Activated T-cell treated with anti-CD3 and anti-CD28 coated beads, Interleukin-2, amount 50 U/mL, for 72 hours (primary cell): ENCODE measurements at regions not wholly inside any gene's neighbourhood (a gene's known extent, or its start where the extent isn't known, plus 50 kb on each side); places are given as distances from the start of the nearest gene placed in this dataset.

ENCODE experiments used
- ATAC-seq, 2 donors: fragments of 150-1000 bp; cut with Tn5 transposase; replicated peaks in 1 of 2; 2 replicates each; pipeline ENCODE4 v1.10.0; 2021; ENCODE audit warnings: moderate library complexity in 2 of 2, mild to moderate bottlenecking in 1 of 2
- DNase-seq, 2 donors: peaks; one replicate each; pipeline ENCODE4 v3.0.0; 2021 to 2022; ENCODE audit warnings: mixed read lengths in 1 of 2
- H3K27ac Mint-ChIP-seq: one replicate; pipeline ENCODE4 v1.8.0; 2022; ENCODE audit warnings: mild to moderate bottlenecking, moderate library complexity, mixed read lengths
- H3K27me3 Mint-ChIP-seq: one replicate; pipeline ENCODE4 v1.8.0; 2022; ENCODE audit warnings: low read depth, mixed read lengths
- H3K36me3 Mint-ChIP-seq, 2 donors: one replicate each; pipeline ENCODE4 v1.8.0; 2022; ENCODE audit warnings: mixed read lengths in 2 of 2, mild to moderate bottlenecking in 1 of 2; ENCODE audit not compliant: insufficient read depth in 2 of 2
- H3K4me1 Mint-ChIP-seq: one replicate; pipeline ENCODE4 v1.8.0; 2022; ENCODE audit warnings: low read depth, mixed read lengths
- H3K4me3 Mint-ChIP-seq, 2 donors: one replicate each; pipeline ENCODE4 v1.8.0; 2022; ENCODE audit warnings: mild to moderate bottlenecking in 2 of 2, mixed read lengths in 2 of 2, moderate library complexity in 2 of 2
- H3K9me3 Mint-ChIP-seq, 2 donors: one replicate each; pipeline ENCODE4 v1.8.0; 2022; ENCODE audit warnings: mixed read lengths in 2 of 2

GRCh38 chr2:4673025-4673489 lies 969.7 kb downstream of the DCDC2C start:
- no peaks in the 10 kb centered on the region for H3K27me3 Mint-ChIP-seq
- no peak for ATAC-seq
- H3K27ac Mint-ChIP-seq, result no peak overlapping the region
- H3K4me3 Mint-ChIP-seq, result peak overlapping the region in 1 of 2 donors; percentile 31
- H3K36me3 Mint-ChIP-seq, result peaks cover 0 to 1% of the 10 kb centered on the region in 2 donors
- H3K4me1 Mint-ChIP-seq, result no peaks in the 10 kb centered on the region
- DNase-seq, result no peak
- H3K9me3 Mint-ChIP-seq, result peaks cover 8 to 12% of the 10 kb centered on the region in 2 donors

DNA sequence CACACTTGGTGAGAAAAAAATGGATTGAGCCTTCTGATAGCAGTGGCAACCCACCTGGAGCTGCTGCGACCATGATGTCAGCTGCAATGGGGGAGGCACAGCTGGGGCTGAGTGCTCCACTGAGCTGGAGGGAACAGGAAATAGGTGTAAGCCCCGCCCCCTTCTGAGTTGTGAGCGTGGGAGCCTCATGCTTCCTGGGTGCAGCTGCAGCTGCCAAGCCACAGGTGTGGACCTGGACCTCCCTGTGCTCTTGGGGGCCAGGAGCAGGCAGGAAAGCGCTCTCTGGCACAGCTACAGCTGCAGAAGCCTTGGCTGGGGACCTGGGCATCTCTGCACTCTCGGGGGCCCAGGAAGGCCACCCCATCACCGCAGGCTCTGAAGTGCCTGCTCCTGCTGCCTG lies 970.6 kb downstream of the DCDC2C start:
- H3K4me1 Mint-ChIP-seq, result no peaks in the 10 kb centered on the region
- peaks cover 0 to 1% of the 10 kb centered on the region in 2 donors for H3K36me3 Mint-ChIP-seq
- no peak overlapping the region for H3K27ac Mint-ChIP-seq
- peak in 1 of 2 donors; percentile 6 for DNase-seq
- peaks cover 10% of the 10 kb centered on the region in 2 donors for H3K9me3 Mint-ChIP-seq
- no peak overlapping the region for H3K4me3 Mint-ChIP-seq
- no peak for ATAC-seq
- H3K27me3 Mint-ChIP-seq, result no peaks in the 10 kb centered on the region

DNA sequence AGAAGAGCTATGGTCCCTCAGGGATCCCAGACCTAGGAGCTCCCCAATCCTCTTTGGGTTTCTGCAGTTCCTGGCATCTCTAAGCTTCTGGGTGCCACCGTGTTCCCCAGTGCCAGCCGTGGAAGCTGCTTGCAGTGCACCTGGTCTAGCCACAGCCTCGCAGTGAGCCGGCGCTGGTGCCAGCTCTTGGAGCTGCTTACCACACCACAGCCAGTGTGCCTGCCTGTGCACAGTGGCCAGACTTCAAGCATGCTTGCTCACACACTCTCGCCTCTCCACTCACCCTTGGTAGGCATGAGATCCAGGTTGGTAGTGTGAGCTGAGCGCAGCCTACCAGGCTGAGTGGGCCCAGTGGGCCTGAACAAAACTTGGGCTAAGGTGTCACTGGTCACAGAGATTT lies 971.9 kb downstream of the DCDC2C start:
- Mint-ChIP-seq H3K4me1 (no peaks in the 10 kb centered on the region), H3K27ac (no peak overlapping the region), H3K9me3 (peaks cover 15 to 17% of the 10 kb centered on the region in 2 donors), H3K4me3 (no peak overlapping the region), H3K27me3 (no peaks in the 10 kb centered on the region), H3K36me3 (peaks cover 0 to 1% of the 10 kb centered on the region in 2 donors)
- DNase-seq (no peak), ATAC-seq (no peak)

DNA sequence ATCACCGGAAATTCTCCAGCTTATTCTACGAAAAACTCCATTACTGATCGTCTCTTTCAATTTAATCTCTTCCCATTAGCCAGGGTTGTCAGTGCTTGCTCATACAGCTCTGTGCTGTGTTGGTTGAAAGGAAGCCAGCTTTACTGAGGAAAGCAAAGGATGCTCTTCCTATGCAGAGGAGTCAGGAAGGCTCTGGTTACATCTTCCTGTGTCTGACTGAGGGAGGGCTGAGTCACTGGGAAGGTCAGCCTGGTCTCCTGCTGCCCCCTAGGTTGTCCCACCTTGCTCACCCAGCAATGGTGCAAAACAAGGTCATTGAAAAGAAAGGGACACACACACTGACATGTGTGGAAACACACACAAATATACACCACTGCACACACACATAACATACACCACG lies 975.6 kb downstream of the DCDC2C start:
- Mint-ChIP-seq H3K9me3 (peaks cover 8 to 9% of the 10 kb centered on the region in 2 donors), H3K27me3 (no peaks in the 10 kb centered on the region), H3K36me3 (no peaks in the 10 kb centered on the region), H3K4me1 (no peaks in the 10 kb centered on the region), H3K27ac (no peak overlapping the region), H3K4me3 (no peak overlapping the region)
- ATAC-seq (no peak), DNase-seq (no peak)

- Mint-ChIP-seq H3K9me3 (peaks cover 8 to 9% of the 10 kb centered on the region in 2 donors), H3K27ac (no peak overlapping the region), H3K27me3 (no peaks in the 10 kb centered on the region), H3K4me3 (no peak overlapping the region), H3K36me3 (no peaks in the 10 kb centered on the region), H3K4me1 (no peaks in the 10 kb centered on the region)
- ATAC-seq (no peak), DNase-seq (no peak)
These were observed 976.0 kb downstream of the DCDC2C start for GRCh38 chr2:4679391-4679790.

DNA sequence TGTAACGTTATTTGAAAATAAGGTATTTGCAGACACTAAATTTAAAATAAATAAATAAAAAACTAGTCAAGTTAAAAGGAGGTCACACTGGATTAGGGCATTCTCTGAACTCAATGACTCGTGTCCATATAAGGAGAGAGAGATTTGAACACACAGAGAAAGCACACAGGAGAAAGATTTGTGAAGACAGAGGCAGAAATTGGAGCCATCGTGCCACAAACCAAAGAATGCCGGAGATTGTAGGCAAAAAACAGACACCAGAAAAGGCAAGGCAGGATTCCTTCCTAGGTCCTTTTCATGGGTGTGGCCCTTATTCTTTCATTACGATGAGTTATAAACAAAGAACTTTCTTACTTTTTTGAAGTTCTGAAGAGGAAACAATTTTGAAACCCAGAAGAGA lies 981.5 kb downstream of the DCDC2C start:
- Mint-ChIP-seq H3K36me3 (no peaks in the 10 kb centered on the region), H3K27me3 (no peaks in the 10 kb centered on the region), H3K4me1 (no peaks in the 10 kb centered on the region), H3K4me3 (no peak overlapping the region), H3K27ac (no peak overlapping the region), H3K9me3 (peaks cover 2% of the 10 kb centered on the region in 2 donors)
- no peak for ATAC-seq
- DNase-seq, result no peak

GRCh38 chr2:4690913-4691312 lies 987.5 kb downstream of the DCDC2C start:
- no peak overlapping the region for H3K27ac Mint-ChIP-seq
- H3K9me3 Mint-ChIP-seq, result peaks cover 4 to 11% of the 10 kb centered on the region in 2 donors
- DNase-seq (no peak), ATAC-seq (no peak)
- H3K27me3 Mint-ChIP-seq, result no peaks in the 10 kb centered on the region
- H3K4me3 Mint-ChIP-seq, result no peak overlapping the region
- H3K4me1 Mint-ChIP-seq, result no peaks in the 10 kb centered on the region
- H3K36me3 Mint-ChIP-seq, result peaks cover 0 to 1% of the 10 kb centered on the region in 2 donors

DNA sequence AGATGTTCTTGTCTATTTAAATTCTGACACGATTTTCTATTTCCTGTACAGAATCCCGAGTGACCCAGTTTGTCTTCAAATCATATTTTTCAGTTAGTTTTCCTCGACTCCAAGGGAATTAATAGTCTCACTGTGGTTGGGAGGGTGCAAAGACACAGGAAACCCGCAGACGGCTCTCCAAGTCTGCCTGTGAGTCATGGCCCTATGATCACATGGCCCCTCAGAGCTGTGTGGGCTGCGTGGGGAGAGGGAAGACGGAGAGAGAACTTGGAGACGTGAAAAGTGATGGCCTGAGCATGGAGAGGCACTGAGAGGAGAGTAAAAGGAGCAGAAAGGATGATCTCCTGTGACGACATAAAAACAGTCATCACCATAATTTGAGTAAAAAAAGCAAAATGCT lies 989.9 kb downstream of the DCDC2C start:
- H3K27ac Mint-ChIP-seq, result no peak overlapping the region
- ATAC-seq, result no peak
- peaks cover 0 to 1% of the 10 kb centered on the region in 2 donors for H3K36me3 Mint-ChIP-seq
- H3K4me1 Mint-ChIP-seq, result no peaks in the 10 kb centered on the region
- peaks cover 3 to 12% of the 10 kb centered on the region in 2 donors for H3K9me3 Mint-ChIP-seq
- no peak for DNase-seq
- no peak overlapping the region for H3K4me3 Mint-ChIP-seq
- H3K27me3 Mint-ChIP-seq, result no peaks in the 10 kb centered on the region

- Mint-ChIP-seq H3K9me3 (peaks cover 6 to 12% of the 10 kb centered on the region in 2 donors), H3K27ac (no peak overlapping the region), H3K4me1 (no peaks in the 10 kb centered on the region), H3K27me3 (no peaks in the 10 kb centered on the region), H3K36me3 (peaks cover 0 to 2% of the 10 kb centered on the region in 2 donors), H3K4me3 (no peak overlapping the region)
- ATAC-seq (no peak), DNase-seq (no peak)
These were observed 992.0 kb downstream of the DCDC2C start for GRCh38 chr2:4695281-4695861.

DNA sequence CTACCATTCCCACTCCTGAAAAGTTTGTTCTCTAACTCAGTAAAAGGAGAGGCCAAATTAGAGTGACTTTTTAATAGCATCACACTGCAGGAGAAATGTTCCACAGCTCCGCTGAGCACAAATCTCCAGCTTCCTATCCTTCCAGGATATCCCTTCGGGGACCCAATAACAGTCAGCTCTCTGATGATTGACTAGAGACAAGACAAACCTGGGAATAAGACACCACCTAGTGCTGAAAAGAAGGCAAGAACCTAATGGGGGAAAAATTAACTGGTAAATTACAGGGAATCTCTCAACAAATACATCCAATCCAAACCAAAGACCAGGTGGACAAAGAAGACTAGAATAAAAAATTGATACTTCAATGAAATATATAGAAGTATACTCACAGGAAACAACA lies 977.1 kb upstream of the SOX11 start:
- H3K4me1 Mint-ChIP-seq, result no peaks in the 10 kb centered on the region
- ATAC-seq, result no peak

DNA sequence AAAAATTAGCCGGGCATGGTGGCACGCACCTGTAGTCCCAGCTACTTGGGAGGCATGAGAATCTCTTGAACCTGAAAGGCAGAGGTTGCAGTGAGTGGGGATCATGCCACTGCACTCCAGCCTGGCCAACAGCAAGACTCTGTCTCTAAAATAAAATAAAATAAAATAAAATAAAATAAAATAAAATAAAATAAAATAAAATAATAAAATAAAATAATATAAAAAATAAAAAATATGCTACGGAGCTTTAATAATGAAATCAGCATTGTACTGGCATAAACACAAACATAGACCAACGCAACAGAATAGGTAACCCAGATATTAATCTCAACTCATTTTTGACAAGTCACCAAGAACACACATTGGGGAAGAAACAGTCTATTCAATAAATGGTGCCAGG lies 973.4 kb upstream of the SOX11 start:
- H3K9me3 Mint-ChIP-seq, result peaks cover 8 to 19% of the 10 kb centered on the region in 2 donors
- H3K4me3 Mint-ChIP-seq, result no peak overlapping the region
- peaks cover 1 to 2% of the 10 kb centered on the region in 2 donors for H3K36me3 Mint-ChIP-seq
- H3K4me1 Mint-ChIP-seq, result no peaks in the 10 kb centered on the region
- no peak for DNase-seq
- H3K27ac Mint-ChIP-seq, result no peak overlapping the region
- ATAC-seq, result no peak
- H3K27me3 Mint-ChIP-seq, result no peaks in the 10 kb centered on the region

More for the DNA sequence above, 977.1 kb upstream of the SOX11 start:
- peaks cover 7 to 15% of the 10 kb centered on the region in 2 donors for H3K9me3 Mint-ChIP-seq
- H3K27me3 Mint-ChIP-seq, result no peaks in the 10 kb centered on the region
- H3K36me3 Mint-ChIP-seq, result peaks cover 1 to 2% of the 10 kb centered on the region in 2 donors
- no peak overlapping the region for H3K27ac Mint-ChIP-seq
- DNase-seq, result no peak
- no peak overlapping the region for H3K4me3 Mint-ChIP-seq

GRCh38 chr2:4725618-4726017 lies 966.6 kb upstream of the SOX11 start:
- Mint-ChIP-seq H3K9me3 (peaks cover 5 to 11% of the 10 kb centered on the region in 2 donors), H3K27ac (no peak overlapping the region)

GRCh38 chr2:4732560-4732959 lies 959.6 kb upstream of the SOX11 start:
- Mint-ChIP-seq H3K27ac (no peak overlapping the region), H3K4me3 (no peak overlapping the region), H3K4me1 (no peaks in the 10 kb centered on the region), H3K36me3 (peaks cover 0 to 1% of the 10 kb centered on the region in 2 donors), H3K9me3 (peaks cover 1 to 9% of the 10 kb centered on the region in 2 donors), H3K27me3 (no peaks in the 10 kb centered on the region)
- ATAC-seq (no peak), DNase-seq (no peak)

More at GRCh38 chr2:4725618-4726017, 966.6 kb upstream of the SOX11 start:
- no peak for ATAC-seq
- Mint-ChIP-seq H3K4me1 (no peaks in the 10 kb centered on the region), H3K36me3 (no peaks in the 10 kb centered on the region), H3K4me3 (no peak overlapping the region), H3K27me3 (no peaks in the 10 kb centered on the region)
- DNase-seq, result no peak
